ENCODE measurements at regions not wholly inside any gene's neighbourhood (a gene's known extent, or its start where the extent isn't known, plus 50 kb on each side); places are given as distances from the start of the nearest gene placed in this dataset.
"Not testable (repeated sequence)": the region's sequence is repeated elsewhere in the genome, so short reads cannot be mapped to it uniquely, and the experiment has no call there.

DNA sequence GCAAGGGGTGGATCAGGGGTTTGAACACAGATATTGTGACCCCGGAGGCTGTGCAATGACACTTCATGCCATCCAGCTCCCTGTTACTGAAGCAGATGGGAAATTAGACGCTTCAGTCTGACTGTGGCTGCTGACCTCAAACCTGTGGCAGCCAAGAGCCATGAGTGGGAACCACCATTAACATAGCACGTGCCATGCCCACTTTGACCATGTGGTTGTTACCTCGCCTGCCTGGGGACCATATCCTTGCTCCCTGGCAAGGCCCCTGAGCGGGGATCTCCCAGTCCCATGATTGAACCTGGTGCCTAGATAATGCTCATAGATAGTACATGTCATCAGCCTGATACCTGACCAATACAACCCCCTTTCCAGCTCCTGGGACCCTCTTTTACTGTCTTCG lies 68.9 kb downstream of the CYP26B1 start:
- DNase-seq (ENCODE audit: low spot score) = no peak

- DNase-seq (ENCODE audit: low spot score) = no peak
Measured at GRCh38 chr2:72077702-72078169, 69.9 kb downstream of the CYP26B1 start.

- not testable (repeated sequence) for DNase-seq (ENCODE audit: low spot score)
Measured at GRCh38 chr2:72073373-72073772, 74.3 kb downstream of the CYP26B1 start.

DNA sequence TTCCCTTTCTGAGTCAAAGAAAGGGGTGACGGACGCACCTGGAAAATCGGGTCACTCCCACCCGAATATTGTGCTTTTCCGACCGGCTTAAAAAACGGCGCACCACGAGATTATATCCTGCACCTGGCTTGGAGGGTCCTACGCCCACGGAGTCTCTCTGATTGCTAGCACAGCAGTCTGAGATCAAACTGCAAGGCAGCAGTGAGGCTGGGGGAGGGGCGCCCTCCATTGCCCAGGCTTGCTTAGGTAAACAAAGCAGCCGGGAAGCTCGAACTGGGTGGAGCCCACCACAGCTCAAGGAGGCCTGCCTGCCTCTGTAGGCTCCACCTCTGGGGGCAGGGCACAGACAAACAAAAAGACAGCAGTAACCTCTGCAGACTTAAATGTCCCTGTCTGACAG lies 83.5 kb downstream of the CYP26B1 start:
- not testable (repeated sequence) for DNase-seq (ENCODE audit: low spot score)

GRCh38 chr2:72062336-72062735 lies 85.3 kb downstream of the CYP26B1 start:
- DNase-seq (ENCODE audit: low spot score) = no peak

DNA sequence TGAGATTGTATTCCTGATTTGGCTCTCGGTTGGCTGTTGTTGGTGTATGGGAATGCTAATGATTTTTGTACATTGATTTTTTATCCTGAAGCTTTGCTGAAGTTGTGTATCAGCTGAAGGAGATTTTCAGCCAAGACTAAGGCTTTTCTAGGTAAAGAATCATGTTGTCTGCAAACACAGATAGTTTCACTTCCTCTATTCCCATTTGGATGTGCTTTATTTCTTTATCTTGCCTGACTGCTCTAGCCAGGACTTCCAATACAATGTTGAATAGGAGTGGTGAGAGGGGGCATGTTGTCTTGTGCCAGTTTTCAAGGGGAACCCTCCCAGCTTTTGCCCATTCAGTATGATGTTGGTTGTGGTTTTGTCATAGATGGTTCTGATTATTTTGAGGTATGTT lies 90.4 kb downstream of the CYP26B1 start:
- DNase-seq (ENCODE audit: low spot score) = no peak

- no peak for DNase-seq (ENCODE audit: low spot score)
Measured at GRCh38 chr2:72051971-72052505, 95.6 kb downstream of the CYP26B1 start.

GRCh38 chr2:72051204-72051603 lies 96.5 kb downstream of the CYP26B1 start:
- DNase-seq (ENCODE audit: low spot score) = no peak

DNA sequence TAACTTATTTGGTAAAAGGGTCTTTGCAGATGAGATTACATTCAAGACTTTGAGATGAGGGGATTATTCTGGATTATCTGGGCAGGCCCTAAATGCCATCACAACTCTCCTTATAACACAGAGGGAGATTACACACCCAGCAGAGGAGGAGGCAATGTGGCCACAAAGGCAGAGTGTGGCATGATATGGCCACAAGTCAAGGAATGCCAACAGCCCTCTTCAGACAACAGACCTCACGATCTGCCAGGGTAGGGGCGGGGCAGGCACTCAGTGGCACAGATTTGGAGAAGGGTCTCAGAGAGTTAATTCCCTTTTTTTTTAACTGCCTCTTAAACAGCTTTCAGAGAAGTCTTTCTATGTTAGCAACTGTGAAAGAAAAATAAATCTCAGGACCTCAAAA lies 96.9 kb downstream of the CYP26B1 start:
- DNase-seq (ENCODE audit: low spot score) = no peak

GRCh38 chr2:72048881-72049477 lies 98.7 kb downstream of the CYP26B1 start:
- no peak for DNase-seq (ENCODE audit: low spot score)

- DNase-seq (ENCODE audit: low spot score) = no peak
Measured at GRCh38 chr2:72043985-72044384, 103.7 kb downstream of the CYP26B1 start.

DNA sequence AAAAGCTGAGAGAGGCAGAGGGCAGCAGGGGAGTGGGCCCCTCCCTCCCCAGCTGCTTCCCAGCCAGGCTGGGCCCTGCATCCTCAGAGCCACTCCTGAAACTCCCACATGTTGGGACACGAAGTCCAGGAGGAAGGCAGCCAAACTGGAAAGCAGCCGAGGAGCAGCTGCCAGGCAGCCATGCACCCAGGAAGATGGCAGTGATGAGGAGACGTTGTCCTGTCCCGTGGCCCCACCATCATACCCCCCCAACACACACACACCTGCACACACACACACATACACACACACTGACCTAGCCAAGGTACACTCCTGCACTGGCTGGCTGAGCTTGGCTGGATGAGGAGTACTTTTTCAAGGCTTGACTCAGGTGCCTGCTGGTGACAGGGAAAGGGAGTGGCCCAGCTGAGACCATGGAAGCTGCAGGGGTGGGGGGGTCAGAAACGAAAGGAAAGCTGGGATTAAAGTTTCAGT lies 106.0 kb downstream of the CYP26B1 start:
- no peak for DNase-seq (ENCODE audit: low spot score)

DNA sequence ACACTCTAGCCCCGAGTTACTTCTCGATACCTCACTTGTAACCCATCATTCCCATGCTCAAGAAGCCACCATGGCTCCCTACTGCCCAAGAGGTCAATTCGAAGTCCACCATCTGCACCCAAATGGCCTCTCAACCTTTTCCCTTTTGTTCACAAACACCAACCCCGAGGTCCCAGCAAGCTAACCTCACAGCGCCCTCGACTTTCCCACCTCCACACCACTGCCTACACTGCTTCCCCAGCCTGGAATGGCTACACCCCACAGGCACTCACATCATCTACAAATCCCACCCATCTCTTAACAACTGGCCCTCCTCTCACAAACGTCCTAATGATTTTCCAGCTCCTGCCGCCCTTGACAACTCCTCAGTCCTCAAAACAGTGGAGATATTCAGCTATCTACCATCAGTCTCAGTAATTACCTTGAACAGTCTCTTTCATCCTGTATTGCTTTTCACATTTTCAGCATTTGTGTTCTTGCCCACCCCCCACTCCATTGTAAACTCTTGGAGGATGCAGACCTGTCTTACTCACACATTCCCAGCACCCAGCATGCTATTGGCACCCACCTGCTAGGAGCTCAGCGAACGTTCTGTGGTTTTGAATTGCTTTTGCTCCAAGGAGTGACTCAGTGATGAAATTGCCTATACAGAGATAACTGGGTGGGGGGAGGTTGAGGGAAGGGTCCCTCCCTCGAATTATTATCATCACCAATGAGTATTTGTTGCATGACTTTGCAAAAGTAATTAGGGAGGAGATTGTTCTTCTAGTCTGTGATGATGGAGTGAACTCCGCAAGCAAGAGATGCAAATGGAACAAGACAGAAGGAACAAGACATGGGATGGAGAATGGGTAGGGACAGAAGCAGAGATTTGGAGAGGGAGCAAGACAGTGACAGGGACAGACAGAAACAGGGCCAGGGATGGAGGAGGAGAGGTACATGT lies 106.8 kb downstream of the CYP26B1 start:
- no peak for DNase-seq (ENCODE audit: low spot score)

GRCh38 chr2:72038524-72038923 lies 109.1 kb downstream of the CYP26B1 start:
- no peak for DNase-seq (ENCODE audit: low spot score)

DNA sequence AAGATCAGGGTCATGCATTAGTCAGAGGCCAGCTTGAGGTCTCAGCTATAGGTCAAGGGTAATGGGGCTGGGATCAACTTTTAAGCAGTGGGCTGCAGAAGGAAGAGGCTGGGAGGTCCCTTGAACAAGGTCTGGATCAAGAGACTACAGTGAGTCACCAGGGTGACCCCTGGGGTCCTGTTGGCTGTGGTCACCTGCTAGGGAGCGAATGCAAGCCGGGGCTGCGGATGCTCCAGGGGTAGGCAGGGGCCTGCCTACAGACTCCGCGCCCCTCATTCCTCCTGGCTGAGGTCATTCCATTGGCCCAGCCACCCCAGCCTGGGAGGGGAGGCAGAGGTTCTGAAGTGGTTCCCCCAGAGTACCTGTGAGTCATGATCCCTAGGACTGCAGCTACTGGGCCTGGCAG lies 110.4 kb downstream of the CYP26B1 start:
- no peak for DNase-seq (ENCODE audit: low spot score)

DNA sequence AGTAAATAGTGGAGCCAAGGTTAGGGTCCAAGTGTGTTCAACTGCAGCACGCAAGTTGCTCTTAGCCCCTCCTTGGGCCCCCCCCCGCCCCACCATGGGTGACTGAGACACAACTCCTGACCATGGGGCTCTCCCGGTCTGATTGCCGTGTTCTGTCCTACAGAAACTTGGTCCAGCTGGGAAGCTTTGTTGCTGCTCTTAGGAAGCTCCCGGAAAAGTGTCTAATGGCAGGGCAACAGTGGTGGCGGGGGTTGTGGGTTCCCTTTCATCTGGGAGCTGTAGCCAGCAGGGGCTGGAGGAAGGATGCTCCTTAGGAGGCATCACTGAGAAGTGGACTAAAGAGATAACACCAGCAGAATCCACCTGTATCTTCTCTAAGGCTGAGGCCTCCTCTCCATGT lies 111.1 kb downstream of the CYP26B1 start:
- DNase-seq (ENCODE audit: low spot score) = no peak

DNA sequence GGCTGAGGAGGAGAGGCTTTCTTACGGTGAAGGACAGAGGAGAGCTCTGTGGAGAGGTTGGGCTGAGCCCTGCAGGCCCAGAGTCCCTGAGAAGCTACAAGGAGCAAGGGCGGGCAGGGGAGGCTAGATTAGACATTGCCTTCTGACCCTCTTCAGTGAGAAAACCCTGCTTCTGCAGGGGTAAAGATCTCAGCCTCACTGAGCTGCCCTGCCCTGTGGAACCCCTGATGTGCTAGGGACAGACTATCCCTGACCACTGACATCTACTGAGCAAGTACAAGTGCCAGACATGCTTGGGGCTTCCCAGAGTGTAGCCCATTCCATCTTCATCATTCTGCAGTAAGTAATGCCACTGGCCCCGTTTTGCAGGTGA lies 111.5 kb downstream of the CYP26B1 start:
- DNase-seq (ENCODE audit: low spot score) = no peak

GRCh38 chr2:72035518-72036172 lies 112.0 kb downstream of the CYP26B1 start:
- DNase-seq (ENCODE audit: low spot score) = no peak

DNA sequence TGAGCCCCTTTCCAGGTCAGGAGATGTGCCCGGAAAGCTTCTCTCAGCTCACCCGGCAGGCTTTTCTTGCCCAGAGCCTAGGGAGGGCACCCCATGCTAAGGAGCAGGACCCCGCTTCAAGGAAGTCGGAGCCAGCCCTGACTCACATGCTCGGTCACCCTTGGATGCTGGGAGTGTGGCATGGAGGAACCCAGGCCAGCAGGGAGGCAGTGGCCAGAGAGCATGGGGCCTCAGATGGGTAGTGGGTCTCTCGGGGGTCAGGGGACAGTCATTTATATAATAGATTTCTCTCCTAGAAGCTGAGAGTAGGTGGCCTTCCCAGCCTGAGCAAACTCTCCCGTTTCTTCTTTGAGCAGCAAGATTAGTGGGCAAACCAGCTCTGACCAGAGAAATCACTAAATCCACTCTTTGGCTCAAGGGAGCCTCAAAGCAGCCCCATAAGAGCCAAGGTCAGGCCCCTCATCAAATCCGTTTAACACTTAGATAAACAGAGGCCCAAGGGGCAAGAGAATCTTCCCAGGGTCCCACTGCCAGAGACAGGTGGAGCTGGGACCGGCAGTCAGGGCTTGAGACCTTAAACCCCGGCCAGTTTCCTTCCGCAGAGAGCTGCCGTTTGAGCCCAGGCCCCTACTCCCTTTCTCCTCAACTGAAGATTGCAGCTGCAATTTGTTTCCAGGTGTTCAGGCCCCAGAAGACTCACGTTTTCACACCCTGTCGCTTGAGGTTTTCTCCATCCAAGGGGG lies 113.1 kb downstream of the CYP26B1 start:
- DNase-seq (ENCODE audit: low spot score) = no peak

- DNase-seq (ENCODE audit: low spot score) = no peak
Measured at GRCh38 chr2:72033636-72034035, 114.0 kb downstream of the CYP26B1 start.

- DNase-seq (ENCODE audit: low spot score) = no peak
Measured at GRCh38 chr2:72032481-72033041, 115.1 kb downstream of the CYP26B1 start.

All from activated CD4-positive, alpha-beta T cell treated with anti-CD3 and anti-CD28 coated beads, Interleukin-2, Interleukin-4, amounts not matched to agents 100 ng/mL and 50 ng/mL, durations not matched to agents 16 hours and 8 hours (primary cell).